ENCODE measurements at regions not wholly inside any gene's neighbourhood (a gene's known extent, or its start where the extent isn't known, plus 50 kb on each side); places are given as distances from the start of the nearest gene placed in this dataset.

DNA sequence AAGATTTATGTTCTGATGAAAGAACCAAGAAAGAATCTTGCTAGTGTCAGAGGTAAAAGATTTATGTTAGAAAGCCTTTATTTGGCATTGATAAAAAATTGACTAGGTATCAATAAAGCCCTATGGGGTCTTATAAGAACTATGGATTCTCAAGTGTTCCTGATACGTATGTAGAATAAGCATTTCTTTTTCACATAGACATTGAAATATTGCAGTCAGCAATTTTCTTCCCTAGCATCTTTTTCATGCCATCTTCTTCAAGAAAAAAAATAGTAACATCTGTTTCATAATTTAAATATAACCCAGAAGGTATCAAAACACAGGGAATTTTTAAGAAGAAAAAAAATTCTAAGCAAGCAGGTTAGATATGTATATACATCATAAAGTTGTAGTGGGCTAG is 230.6 kb downstream of the CENPW start:
- TF ChIP-seq, protein P1, sequence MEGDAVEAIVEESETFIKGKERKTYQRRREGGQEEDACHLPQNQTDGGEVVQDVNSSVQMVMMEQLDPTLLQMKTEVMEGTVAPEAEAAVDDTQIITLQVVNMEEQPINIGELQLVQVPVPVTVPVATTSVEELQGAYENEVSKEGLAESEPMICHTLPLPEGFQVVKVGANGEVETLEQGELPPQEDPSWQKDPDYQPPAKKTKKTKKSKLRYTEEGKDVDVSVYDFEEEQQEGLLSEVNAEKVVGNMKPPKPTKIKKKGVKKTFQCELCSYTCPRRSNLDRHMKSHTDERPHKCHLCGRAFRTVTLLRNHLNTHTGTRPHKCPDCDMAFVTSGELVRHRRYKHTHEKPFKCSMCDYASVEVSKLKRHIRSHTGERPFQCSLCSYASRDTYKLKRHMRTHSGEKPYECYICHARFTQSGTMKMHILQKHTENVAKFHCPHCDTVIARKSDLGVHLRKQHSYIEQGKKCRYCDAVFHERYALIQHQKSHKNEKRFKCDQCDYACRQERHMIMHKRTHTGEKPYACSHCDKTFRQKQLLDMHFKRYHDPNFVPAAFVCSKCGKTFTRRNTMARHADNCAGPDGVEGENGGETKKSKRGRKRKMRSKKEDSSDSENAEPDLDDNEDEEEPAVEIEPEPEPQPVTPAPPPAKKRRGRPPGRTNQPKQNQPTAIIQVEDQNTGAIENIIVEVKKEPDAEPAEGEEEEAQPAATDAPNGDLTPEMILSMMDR (IDR thresholded peaks at IDR 0.05): no peak
- no peak for TF ChIP-seq POLR2A (IDR thresholded peaks at IDR 0.05)
